Testis (tissue), 2 donors: ENCODE measurements at regions not wholly inside any gene's neighbourhood (a gene's known extent, or its start where the extent isn't known, plus 50 kb on each side); places are given as distances from the start of the nearest gene placed in this dataset.

ENCODE experiments used
- CTCF ChIP-seq, 3 experiments: fragments of 450-650 bp in 2 of 3; fragments of 200-600 bp in 1 of 3; sonication (generic) in 1 of 3; IDR thresholded peaks; one replicate each; pipeline ENCODE4 v1.5.1; 2016 to 2019; ENCODE audit warnings: antibody characterized with exemption in 3 of 3, mild to moderate bottlenecking in 2 of 3, moderate library complexity in 1 of 3
- POLR2A ChIP-seq: fragments of 450-650 bp; IDR thresholded peaks from one replicate; pipeline ENCODE4 v1.6.1; 2017; ENCODE audit warnings: antibody characterized with exemption, mild to moderate bottlenecking, moderate library complexity

DNA sequence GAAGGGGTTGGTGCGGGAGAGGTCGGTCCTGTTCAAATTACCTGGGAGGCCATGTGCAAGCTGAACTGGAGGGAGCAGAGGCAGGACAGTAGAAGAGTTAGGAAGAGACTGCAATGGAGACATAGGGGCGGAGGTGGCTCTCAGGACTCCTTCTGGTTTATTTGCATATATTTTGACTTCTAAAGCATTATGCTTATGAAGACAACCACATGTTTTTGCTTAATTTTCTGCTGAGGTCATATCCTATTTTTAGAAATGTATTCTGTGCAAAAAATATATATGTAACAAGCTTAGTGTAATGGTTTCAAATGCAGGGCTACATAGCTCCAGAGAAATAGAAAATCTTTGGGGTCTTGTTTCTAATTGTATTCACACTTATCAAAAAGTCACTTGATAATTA, 137.0 kb upstream of the MDM1 start:
- TF ChIP-seq CTCF (IDR thresholded peaks at IDR 0.05): no peak
- TF ChIP-seq POLR2A: no peak
